GM13976 (cell line): ENCODE measurements at regions not wholly inside any gene's neighbourhood (a gene's known extent, or its start where the extent isn't known, plus 50 kb on each side); places are given as distances from the start of the nearest gene placed in this dataset.
"Not testable (repeated sequence)": the region's sequence is repeated elsewhere in the genome, so short reads cannot be mapped to it uniquely, and the experiment has no call there.

Experiments
- DNase-seq: peaks from one replicate; pipeline ENCODE4 v3.0.0; 2012; ENCODE audit warnings: low spot score
- CTCF ChIP-seq: IDR thresholded peaks from 2 replicates; pipeline ENCODE4 v1.5.1; 2012; ENCODE audit warnings: borderline replicate concordance, mild to moderate bottlenecking; ENCODE audit not compliant: insufficient read depth; ENCODE audit errors: extremely low read depth, missing control alignments, control extremely low read depth
- in situ Hi-C: fragments of 300-500 bp; cut with MboI; formaldehyde crosslinking; loops from one replicate; pipeline ENCODE4 v1.12.0; 2022; ENCODE audit warnings: low sequenced_read_pairs, mixed read lengths, inconsistent platforms; ENCODE audit not compliant: unreplicated experiment

- no peak for DNase-seq
- in situ Hi-C loops: no loop called here
Measured at GRCh38 chr9:85466834-85467233, 274.9 kb downstream of the AGTPBP1 start.

DNA sequence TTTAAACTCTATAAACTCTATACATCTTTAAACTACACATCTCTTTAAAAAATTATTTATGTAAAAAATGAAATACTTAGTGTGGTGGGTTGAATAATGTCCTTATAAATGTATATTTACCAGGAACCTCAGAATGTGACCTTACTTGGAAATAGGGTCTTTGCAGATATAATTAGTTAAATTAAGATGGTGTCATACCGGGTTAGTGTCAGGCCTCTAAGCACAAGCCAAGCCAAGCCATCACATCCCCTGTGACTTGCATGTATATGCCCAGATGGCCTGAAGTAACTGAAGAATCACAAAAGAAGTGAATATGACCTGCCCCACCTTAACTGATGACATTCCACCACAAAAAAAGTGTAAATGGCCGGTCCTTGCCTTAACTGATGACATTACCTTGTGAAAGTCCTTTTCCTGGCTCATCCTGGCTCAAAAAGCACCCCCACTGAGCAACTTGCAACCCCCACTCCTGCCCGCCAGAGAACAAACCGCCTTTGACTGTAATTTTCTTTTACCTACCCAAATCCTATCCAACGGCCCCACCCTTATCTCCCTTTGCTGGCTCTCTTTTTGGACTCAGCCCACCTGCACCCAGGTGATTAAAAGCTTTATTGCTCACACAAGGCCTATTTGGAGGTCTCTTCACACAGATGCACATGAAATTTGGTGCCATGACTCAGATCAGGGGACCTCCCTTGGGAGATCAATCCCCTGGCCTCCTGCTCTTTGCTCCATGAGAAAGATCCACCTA is 283.5 kb downstream of the AGTPBP1 start:
- DNase-seq, in situ Hi-C loops: not testable (repeated sequence)

More at GRCh38 chr9:85466834-85467233, 274.9 kb downstream of the AGTPBP1 start:
- no peak for TF ChIP-seq CTCF

- in situ Hi-C loops: no loop called here
- no peak for DNase-seq
Measured at GRCh38 chr9:85453850-85454249, 287.9 kb downstream of the AGTPBP1 start.

DNA sequence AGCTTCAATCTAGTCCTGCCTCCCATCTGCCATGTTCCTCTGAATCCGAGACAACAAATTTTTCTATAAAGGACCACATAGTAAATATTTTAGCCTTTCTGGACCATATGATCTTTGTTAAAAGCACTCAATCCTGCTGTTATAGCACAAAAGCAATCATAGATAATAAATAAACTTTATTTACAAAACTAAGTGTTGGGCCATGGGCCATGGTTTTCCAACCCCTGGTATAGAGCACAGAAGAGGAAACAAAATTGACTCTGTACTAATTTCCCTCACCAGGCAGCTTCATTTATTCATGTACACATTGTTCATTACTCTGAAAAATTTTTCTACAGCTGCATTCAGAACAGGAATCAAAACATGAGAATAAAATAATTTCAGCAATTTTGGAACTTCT is 288.9 kb downstream of the AGTPBP1 start:
- no peak for DNase-seq
- in situ Hi-C loops: no loop called here
- TF ChIP-seq CTCF: no peak

More at GRCh38 chr9:85453850-85454249, 287.9 kb downstream of the AGTPBP1 start:
- TF ChIP-seq CTCF: no peak

GRCh38 chr9:85451680-85452079 is 290.1 kb downstream of the AGTPBP1 start:
- TF ChIP-seq CTCF: no peak
- in situ Hi-C loops: no loop called here
- no peak for DNase-seq

DNA sequence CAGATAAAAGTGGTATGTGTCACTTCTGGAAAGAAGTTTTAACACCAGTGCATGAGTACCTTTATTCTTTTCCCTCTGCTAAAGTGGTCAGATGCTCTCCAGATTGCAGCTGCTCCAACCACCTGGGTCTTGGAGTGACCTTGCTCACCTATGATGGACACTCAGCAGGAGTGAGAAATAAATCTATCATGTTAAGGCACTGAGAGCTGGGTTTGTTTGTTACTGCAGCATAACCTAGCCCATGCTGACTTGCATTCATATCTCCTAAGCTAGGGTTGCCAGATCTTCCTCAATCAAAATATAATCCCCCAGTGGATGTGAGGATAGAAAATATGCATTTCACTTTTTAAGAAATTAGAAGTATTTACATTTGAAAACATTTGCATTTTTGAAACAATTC is 295.9 kb downstream of the AGTPBP1 start:
- no peak for DNase-seq
- no peak for TF ChIP-seq CTCF
- in situ Hi-C loops: no loop called here

- in situ Hi-C loops: no loop called here
- DNase-seq: no peak
- TF ChIP-seq CTCF: no peak
Measured at GRCh38 chr9:85444243-85444642, 297.5 kb downstream of the AGTPBP1 start.
